Astrocyte (in vitro differentiated cells and primary cell): ENCODE measurements at regions not wholly inside any gene's neighbourhood (a gene's known extent, or its start where the extent isn't known, plus 50 kb on each side); places are given as distances from the start of the nearest gene placed in this dataset.

Source experiments
- DNase-seq: peaks from one replicate; pipeline ENCODE4 v3.0.0-alpha.2; 2010; ENCODE audit warnings: low read depth
- FAIRE-seq: peaks from 2 replicates; lab custom pipeline; 2011; peaks lifted over from hg19 to GRCh38; lab: Jason Lieb, UNC
- H2AFZ ChIP-seq: 2 replicates; pipeline ENCODE4 v1.6.0; 2012; ENCODE audit warnings: low read depth, low read length, inconsistent platforms
- H3K27ac ChIP-seq: 2 replicates; pipeline ENCODE4 v1.5.1; 2011; ENCODE audit warnings: low read depth, low read length, inconsistent platforms
- H3K27me3 ChIP-seq: 2 replicates; pipeline ENCODE4 v1.6.0; 2011; ENCODE audit warnings: low read length, inconsistent platforms; ENCODE audit not compliant: insufficient read depth
- H3K36me3 ChIP-seq: 2 replicates; pipeline ENCODE4 v1.5.1; 2011; ENCODE audit warnings: low read length, inconsistent platforms; ENCODE audit not compliant: insufficient read depth
- H3K4me1 ChIP-seq: 2 replicates; pipeline ENCODE4 v1.5.1; 2011; ENCODE audit warnings: low read length, inconsistent platforms; ENCODE audit not compliant: insufficient read depth
- H3K4me2 ChIP-seq: 2 replicates; pipeline ENCODE4 v1.6.0; 2012; ENCODE audit warnings: low read length, inconsistent platforms
- H3K4me3 ChIP-seq: 2 replicates; pipeline ENCODE4 v1.5.1; 2011; ENCODE audit warnings: low read depth, mild to moderate bottlenecking, low read length, inconsistent platforms; ENCODE audit not compliant: insufficient read depth
- H3K79me2 ChIP-seq: 2 replicates; pipeline ENCODE4 v1.6.0; 2012; ENCODE audit warnings: mild to moderate bottlenecking, low read length, inconsistent platforms; ENCODE audit not compliant: insufficient read depth
- H3K9ac ChIP-seq: 2 replicates; pipeline ENCODE4 v1.6.0; 2012; ENCODE audit warnings: mild to moderate bottlenecking, low read length, inconsistent platforms
- H3K9me3 ChIP-seq: 2 replicates; pipeline ENCODE4 v1.5.1; 2012; ENCODE audit warnings: low read depth, mild to moderate bottlenecking, low read length, inconsistent platforms; ENCODE audit not compliant: insufficient read depth
- H4K20me1 ChIP-seq: 2 replicates; pipeline ENCODE4 v1.6.0; 2012; ENCODE audit warnings: low read length, inconsistent platforms; ENCODE audit not compliant: insufficient read depth
- H3K27ac Mint-ChIP-seq: one replicate; pipeline ENCODE4 v1.8.0; 2021; ENCODE audit warnings: mild to moderate bottlenecking, mixed read lengths; ENCODE audit not compliant: unreplicated experiment
- H3K27me3 Mint-ChIP-seq: one replicate; pipeline ENCODE4 v1.8.0; 2021; ENCODE audit warnings: low read depth, mixed read lengths; ENCODE audit not compliant: unreplicated experiment
- H3K36me3 Mint-ChIP-seq: one replicate; pipeline ENCODE4 v1.8.0; 2021; ENCODE audit warnings: low read depth, mixed read lengths; ENCODE audit not compliant: unreplicated experiment
- H3K4me1 Mint-ChIP-seq: one replicate; pipeline ENCODE4 v1.8.0; 2021; ENCODE audit warnings: low read depth, mixed read lengths; ENCODE audit not compliant: unreplicated experiment
- H3K4me3 Mint-ChIP-seq: one replicate; pipeline ENCODE4 v1.8.0; 2021; ENCODE audit warnings: mild to moderate bottlenecking, moderate library complexity, mixed read lengths; ENCODE audit not compliant: unreplicated experiment
- H3K9me3 Mint-ChIP-seq: one replicate; pipeline ENCODE4 v1.8.0; 2021; ENCODE audit warnings: mild to moderate bottlenecking, mixed read lengths; ENCODE audit not compliant: unreplicated experiment
- EZH2 ChIP-seq: IDR thresholded peaks from 2 replicates; pipeline ENCODE4 v1.6.1; 2012; ENCODE audit warnings: mild to moderate bottlenecking, low read length, inconsistent platforms; ENCODE audit not compliant: insufficient read depth
- TF ChIP-seq, protein P1 (sequence below): IDR thresholded peaks from 2 replicates; pipeline ENCODE4 v1.5.1; 2011; ENCODE audit warnings: low read depth, mild to moderate bottlenecking, inconsistent platforms, low read length, moderate library complexity; ENCODE audit not compliant: insufficient read depth

GRCh38 chr10:123259081-123259480 lies 104.9 kb downstream of the BUB3 start:
- TF ChIP-seq EZH2, result no peak
- TF ChIP-seq, protein P1, sequence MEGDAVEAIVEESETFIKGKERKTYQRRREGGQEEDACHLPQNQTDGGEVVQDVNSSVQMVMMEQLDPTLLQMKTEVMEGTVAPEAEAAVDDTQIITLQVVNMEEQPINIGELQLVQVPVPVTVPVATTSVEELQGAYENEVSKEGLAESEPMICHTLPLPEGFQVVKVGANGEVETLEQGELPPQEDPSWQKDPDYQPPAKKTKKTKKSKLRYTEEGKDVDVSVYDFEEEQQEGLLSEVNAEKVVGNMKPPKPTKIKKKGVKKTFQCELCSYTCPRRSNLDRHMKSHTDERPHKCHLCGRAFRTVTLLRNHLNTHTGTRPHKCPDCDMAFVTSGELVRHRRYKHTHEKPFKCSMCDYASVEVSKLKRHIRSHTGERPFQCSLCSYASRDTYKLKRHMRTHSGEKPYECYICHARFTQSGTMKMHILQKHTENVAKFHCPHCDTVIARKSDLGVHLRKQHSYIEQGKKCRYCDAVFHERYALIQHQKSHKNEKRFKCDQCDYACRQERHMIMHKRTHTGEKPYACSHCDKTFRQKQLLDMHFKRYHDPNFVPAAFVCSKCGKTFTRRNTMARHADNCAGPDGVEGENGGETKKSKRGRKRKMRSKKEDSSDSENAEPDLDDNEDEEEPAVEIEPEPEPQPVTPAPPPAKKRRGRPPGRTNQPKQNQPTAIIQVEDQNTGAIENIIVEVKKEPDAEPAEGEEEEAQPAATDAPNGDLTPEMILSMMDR, result no peak
- Mint-ChIP-seq H3K4me1 (peaks cover 4% of the 10 kb centered on the region), H3K4me3 (no peak overlapping the region), H3K27ac (no peak overlapping the region), H3K27me3 (peaks cover 5% of the 10 kb centered on the region), H3K36me3 (no peaks in the 10 kb centered on the region), H3K9me3 (no peaks in the 10 kb centered on the region)
- no peak for DNase-seq
- no peak overlapping the region for H3K9ac ChIP-seq
- no peak overlapping the region for H2AFZ ChIP-seq
- no peak for FAIRE-seq
- no peak overlapping the region for H3K4me2 ChIP-seq
- H3K4me3 ChIP-seq, result no peak overlapping the region
- H3K79me2 ChIP-seq, result no peaks in the 10 kb centered on the region
- peaks cover 6% of the 10 kb centered on the region for H3K9me3 ChIP-seq
- peaks cover 16% of the 10 kb centered on the region for H3K27me3 ChIP-seq
- H3K27ac ChIP-seq, result no peak overlapping the region
- no peaks in the 10 kb centered on the region for H3K4me1 ChIP-seq
- no peaks in the 10 kb centered on the region for H4K20me1 ChIP-seq
- H3K36me3 ChIP-seq, result no peaks in the 10 kb centered on the region

DNA sequence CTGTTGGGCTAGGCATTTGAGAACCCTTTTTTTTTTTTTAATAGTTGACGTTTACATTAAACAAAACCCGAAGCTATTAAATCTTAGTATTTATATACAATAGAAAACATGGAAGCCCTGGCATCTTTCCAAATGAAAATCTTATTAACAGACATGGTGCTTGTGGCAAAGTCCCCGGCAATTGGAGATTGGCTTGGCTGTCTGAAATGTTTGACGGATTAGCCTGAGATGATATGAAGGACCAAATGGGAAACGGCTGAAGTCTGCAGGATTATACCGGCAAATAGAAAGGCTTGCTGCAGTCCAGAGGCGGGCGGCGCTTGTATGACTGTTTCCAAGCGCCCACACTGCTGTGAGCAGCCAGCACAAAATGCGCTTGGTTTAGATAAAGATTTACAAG lies 105.6 kb downstream of the BUB3 start:
- Mint-ChIP-seq H3K27ac (no peak overlapping the region), H3K27me3 (peaks cover 5% of the 10 kb centered on the region), H3K36me3 (no peaks in the 10 kb centered on the region), H3K4me3 (no peak overlapping the region), H3K9me3 (no peaks in the 10 kb centered on the region), H3K4me1 (peaks cover 4% of the 10 kb centered on the region)
- DNase-seq (no peak), FAIRE-seq (no peak)
- TF ChIP-seq EZH2, result no peak
- TF ChIP-seq, protein P1, result no peak
- no peak overlapping the region for H2AFZ ChIP-seq
- H3K4me1 ChIP-seq, result no peaks in the 10 kb centered on the region
- H3K36me3 ChIP-seq, result no peaks in the 10 kb centered on the region
- H3K4me3 ChIP-seq, result no peak overlapping the region
- no peaks in the 10 kb centered on the region for H4K20me1 ChIP-seq
- H3K4me2 ChIP-seq, result no peak overlapping the region
- H3K79me2 ChIP-seq, result no peaks in the 10 kb centered on the region
- H3K9me3 ChIP-seq, result no peaks in the 10 kb centered on the region
- no peak overlapping the region for H3K9ac ChIP-seq
- no peak overlapping the region for H3K27ac ChIP-seq
- peaks cover 16% of the 10 kb centered on the region for H3K27me3 ChIP-seq

- Histone ChIP-seq H3K9me3 (no peaks in the 10 kb centered on the region), H3K4me2 (no peak overlapping the region), H3K4me3 (no peak overlapping the region), H2AFZ (no peak overlapping the region), H3K27me3 (peaks cover 21% of the 10 kb centered on the region), H3K9ac (no peak overlapping the region), H4K20me1 (no peaks in the 10 kb centered on the region), H3K4me1 (no peaks in the 10 kb centered on the region), H3K27ac (no peak overlapping the region), H3K79me2 (no peaks in the 10 kb centered on the region), H3K36me3 (no peaks in the 10 kb centered on the region)
- Mint-ChIP-seq H3K4me3 (no peak overlapping the region), H3K9me3 (no peaks in the 10 kb centered on the region), H3K36me3 (no peaks in the 10 kb centered on the region), H3K27me3 (peaks cover 5% of the 10 kb centered on the region), H3K27ac (no peak overlapping the region), H3K4me1 (peaks cover 9% of the 10 kb centered on the region)
- FAIRE-seq (no peak), DNase-seq (no peak)
- TF ChIP-seq, protein P1, result no peak
- TF ChIP-seq EZH2, result no peak
These were observed 108.3 kb downstream of the BUB3 start for GRCh38 chr10:123262456-123262855.
